GM10248 (cell line): ENCODE measurements at regions not wholly inside any gene's neighbourhood (a gene's known extent, or its start where the extent isn't known, plus 50 kb on each side); places are given as distances from the start of the nearest gene placed in this dataset.

Experiments used
- CTCF ChIA-PET: fragments of 300-600 bp; sonication (Branson Sonifier 250); formaldehyde crosslinking; extraction: SDS; loops from one replicate; lab custom pipeline; 2021; ENCODE audit warnings: antibody characterized with exemption; lab: Yijun Ruan, JAX
- POLR2A ChIA-PET: fragments of 350-650 bp; sonication (Branson Sonifier 250); formaldehyde crosslinking; extraction: SDS; loops from one replicate; lab custom pipeline; 2020; ENCODE audit warnings: antibody characterized with exemption; lab: Yijun Ruan, JAX
- DNase-seq: peaks from one replicate; pipeline ENCODE4 v3.0.0; 2012; ENCODE audit errors: extremely low spot score
- CTCF ChIP-seq: IDR thresholded peaks from 2 replicates; pipeline ENCODE4 v1.5.1; 2012; ENCODE audit warnings: mild to moderate bottlenecking, low read depth; ENCODE audit errors: extremely low read depth, missing control alignments, control extremely low read depth

- POLR2A ChIA-PET: no interaction called here
- TF ChIP-seq CTCF: no peak
- CTCF ChIA-PET: no interaction called here
- DNase-seq: no peak
These were observed 92.3 kb downstream of the UCHL1 start for GRCh38 chr4:41349021-41349420.

DNA sequence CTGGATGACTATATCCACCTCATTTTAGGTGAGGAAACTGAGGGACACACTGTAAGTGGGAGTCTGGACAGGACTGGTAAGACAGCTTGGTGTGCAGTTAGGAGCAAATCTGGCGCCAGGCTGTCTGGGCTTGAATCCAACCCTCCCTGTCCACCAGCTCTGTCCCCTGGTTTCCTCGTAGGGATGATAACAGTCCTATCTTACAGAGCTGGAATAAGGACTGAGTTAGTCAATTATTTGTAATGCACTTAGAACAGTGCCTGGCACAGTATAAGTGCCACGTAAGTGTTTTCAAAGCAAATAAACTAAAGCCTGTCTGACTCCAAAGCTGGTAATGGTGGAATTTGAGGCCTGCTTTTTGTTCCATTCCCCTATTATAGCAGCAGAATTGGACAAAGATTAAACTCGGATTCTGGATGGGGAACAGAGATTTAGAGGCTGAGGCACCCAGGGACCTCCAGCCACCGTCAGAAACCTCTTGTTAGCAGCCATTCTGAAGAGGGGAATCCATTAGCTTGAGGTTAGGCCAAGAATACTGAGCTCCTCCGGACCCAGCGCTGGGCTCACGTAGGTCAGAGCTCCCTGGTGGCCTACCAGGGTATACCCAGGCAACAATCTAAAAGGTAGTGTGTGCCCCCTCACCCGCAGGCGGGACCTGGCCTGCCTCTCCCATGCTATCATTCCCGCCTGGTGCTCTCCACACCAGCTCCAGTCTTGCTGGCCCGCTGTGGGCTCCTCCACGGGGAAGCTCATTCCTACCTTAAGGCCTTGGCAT is 102.1 kb downstream of the UCHL1 start:
- TF ChIP-seq CTCF: no peak
- POLR2A ChIA-PET: no interaction called here
- no peak for DNase-seq
- CTCF ChIA-PET: no interaction called here

DNA sequence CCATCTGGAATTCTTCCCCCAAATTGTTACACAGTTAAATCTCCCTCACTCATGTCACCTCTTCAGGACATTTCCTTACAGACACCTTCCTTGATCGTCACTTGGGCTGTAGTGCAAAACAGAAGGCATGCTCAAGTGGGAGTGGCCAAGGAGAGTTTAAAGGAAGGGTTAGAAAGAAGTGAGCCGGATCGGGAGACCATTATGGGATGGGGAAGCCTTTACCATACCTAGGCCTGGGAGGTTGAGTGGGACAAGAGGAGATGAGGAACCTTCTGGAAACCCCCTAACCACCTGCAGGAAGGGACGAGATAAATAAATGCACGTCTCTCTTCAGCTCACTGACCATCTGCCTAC is 102.7 kb downstream of the UCHL1 start:
- DNase-seq: no peak
- CTCF ChIA-PET: no interaction called here
- POLR2A ChIA-PET: no interaction called here
- TF ChIP-seq CTCF: no peak

DNA sequence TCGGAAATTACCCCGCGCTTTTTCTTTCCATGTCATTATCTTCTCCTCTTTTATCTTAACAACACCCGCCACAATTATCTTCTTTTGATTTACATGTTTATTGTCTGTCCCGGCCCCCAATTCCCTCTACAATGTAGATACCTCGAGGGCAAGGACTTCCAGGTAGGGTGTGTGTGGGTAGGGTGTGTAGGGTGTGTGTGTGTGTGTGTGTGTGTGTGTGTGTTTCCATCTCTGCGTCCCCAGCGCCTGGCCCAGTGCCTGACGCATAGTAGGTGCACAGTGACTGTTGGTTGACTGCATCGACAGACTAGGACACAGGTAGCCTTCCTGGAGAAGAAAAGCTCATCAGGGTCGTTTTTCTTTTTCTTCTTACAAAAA is 103.1 kb downstream of the UCHL1 start:
- ChIA-PET CTCF (no interaction called here), POLR2A (no interaction called here)
- TF ChIP-seq CTCF: no peak

DNA sequence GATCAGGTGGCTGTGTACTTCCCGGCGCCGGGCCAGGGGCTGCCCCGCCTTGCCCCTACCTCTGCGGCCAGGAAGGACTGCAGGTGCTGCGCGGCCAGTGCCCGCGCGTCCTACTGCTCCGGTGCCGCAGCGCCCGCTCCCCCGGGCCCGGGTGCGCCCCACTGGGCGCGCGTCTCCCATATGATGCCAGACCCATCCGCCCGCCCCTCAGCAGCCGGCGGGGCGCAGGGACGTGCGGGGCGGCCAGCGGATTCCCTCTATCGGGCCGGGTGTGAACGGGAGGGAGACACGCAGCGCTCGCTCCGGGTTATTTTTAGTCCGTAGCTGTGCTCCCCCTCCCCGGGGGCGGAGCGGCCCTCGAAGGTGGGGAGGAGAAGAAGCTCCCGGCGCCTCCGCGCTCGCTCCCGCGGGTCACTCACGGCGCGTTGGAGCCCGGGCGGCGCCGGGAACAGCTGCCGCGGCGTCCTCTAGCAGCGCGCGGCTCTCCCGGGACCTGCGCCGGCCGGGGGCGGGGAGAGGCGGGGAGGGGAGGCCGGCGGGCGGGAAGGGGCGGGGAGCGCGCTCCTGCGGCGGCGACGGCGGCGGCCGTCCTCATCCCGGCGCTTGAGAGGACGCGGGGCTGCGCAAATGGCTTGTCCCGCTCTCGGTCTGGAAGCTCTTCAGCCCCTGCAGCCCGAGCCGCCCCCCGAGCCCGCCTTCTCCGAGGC is 103.6 kb downstream of the UCHL1 start:
- no peak for TF ChIP-seq CTCF
- DNase-seq: no peak
- POLR2A ChIA-PET: no interaction called here
- CTCF ChIA-PET: no interaction called here

More for the DNA sequence above, 103.1 kb downstream of the UCHL1 start:
- DNase-seq: no peak

- ChIA-PET POLR2A (no interaction called here), CTCF (no interaction called here)
- TF ChIP-seq CTCF: no peak
- DNase-seq: no peak
These were observed 104.4 kb downstream of the UCHL1 start for GRCh38 chr4:41360921-41361793.
